ENCODE measurements at regions not wholly inside any gene's neighbourhood (a gene's known extent, or its start where the extent isn't known, plus 50 kb on each side); places are given as distances from the start of the nearest gene placed in this dataset.

DNA sequence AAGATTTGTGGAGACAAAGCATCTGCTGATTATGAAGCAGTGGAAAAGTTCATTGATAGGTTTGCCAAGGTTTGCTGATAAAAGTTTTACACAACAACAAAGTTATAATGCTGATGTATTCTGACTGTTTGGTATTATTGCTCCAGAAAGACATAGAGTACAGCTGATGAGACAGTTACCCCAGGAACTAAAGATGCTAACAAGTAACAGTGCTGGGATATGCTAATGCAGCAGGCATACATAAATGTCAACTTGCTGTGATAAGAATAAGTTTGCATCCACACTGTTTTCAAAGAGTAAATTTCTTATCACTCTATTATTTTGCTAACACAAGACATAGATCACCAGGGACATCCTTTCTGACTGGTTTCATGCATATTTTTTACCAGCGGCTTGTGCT, 1221.3 kb upstream of the CELF4 start:
- TF ChIP-seq POLR2A (IDR thresholded peaks at IDR 0.05), result no peak
- TF ChIP-seq CTCF (IDR thresholded peaks at IDR 0.05), result no peak
- no peak for TF ChIP-seq POLR2AphosphoS5 (IDR thresholded peaks at IDR 0.05)
